NCI-H460 (cell line): ENCODE measurements at regions not wholly inside any gene's neighbourhood (a gene's known extent, or its start where the extent isn't known, plus 50 kb on each side); places are given as distances from the start of the nearest gene placed in this dataset.

ENCODE experiments used
- DNase-seq: peaks from one replicate; pipeline ENCODE4 v3.0.0-alpha.2; 2016; ENCODE audit warnings: low read depth; ENCODE audit errors: extremely low read depth

DNA sequence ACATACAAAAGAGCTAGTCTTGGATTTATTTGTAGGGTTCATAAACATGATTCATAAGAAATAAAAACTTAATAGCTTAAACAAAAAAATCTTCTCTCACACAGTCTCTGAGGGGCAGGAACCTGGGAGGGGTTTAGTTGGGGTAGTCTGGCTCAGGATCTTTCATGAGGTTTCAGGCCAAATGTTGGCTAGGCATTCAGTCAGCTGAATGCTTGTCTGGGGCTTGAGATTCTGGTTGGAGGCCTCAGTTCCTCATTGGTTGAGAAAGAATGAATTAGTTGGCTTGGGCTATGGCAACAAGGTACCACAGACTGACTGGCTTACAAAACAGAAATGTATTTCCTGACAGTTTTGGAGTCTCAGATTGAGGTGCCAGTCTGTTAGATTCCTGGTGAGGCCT lies 74.3 kb downstream of the ANKRD7 start:
- no peak for DNase-seq

DNA sequence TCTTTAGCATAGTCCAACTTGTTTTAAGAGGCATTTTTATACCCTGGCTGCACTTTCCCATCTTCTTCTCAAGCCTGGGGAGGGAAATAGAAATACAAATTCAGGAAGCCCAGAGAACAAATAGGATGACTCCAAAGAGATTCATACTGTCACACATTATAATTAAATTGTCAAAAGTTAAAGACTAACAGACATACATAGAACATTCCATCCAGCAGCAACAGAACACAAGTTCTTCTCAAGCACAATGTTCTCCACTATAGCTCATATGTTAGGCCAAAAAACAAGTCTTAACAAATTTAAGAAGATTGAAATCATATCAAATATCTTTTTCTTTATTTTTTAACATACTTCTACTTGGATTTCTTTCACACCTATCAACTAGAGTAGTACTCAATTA lies 75.7 kb downstream of the ANKRD7 start:
- DNase-seq, result no peak

DNA sequence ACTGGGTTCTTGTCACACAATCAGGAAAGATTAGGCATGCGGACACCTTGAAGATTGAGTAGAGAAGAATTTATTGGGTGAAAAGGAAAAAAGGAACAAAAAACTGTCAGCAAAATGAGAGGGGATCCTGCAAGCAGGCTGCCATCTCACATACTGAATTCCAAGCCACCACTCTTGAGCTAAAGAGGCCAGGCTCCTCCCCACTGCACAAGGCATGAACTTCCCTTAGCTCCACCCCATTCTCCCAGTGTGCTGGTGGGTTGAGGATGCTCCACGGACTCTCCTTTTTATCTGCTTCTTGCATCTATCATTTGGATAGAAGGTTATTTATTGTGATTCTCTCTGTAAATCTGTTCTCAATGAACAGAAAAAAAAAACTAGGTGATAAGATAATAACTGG lies 79.6 kb downstream of the ANKRD7 start:
- DNase-seq, result no peak

DNA sequence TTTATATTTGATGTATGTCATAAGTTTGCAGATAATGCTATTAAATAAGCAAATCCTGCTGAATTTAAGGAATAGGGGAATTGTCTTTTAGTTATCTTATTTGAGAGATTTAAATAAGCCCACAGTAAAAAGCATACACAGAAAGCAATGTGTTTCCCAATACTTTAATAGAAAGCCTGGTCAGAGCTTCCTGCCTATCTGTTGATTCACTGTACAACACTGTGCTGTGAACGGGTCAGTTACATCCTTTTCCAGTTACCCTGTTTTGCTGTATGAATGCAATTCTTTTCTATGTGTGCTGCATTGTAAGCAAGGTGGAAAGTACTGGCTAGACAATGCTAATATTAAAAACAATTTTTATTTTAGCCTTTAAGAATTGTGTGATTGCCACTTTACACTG lies 81.2 kb downstream of the ANKRD7 start:
- peak; percentile 6 for DNase-seq

DNA sequence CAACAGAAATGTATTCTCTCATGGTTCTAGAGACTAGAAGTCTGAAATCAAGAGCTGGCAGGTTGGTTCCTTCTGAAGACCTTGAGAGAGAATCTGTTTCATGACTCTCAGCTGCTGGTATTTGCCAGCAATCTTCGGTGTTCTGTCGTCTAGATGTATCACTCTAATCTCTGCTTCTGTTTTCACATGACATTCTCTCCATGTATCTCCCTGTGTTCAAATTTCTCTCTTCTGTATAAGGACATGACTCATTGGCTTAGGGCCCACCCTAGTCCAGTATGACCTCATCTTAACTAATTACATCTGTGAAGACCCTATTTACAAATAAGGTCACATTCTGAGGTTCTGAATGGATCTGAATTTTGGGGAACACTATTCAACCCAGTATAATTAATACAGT lies 82.3 kb downstream of the ANKRD7 start:
- DNase-seq, result no peak

DNA sequence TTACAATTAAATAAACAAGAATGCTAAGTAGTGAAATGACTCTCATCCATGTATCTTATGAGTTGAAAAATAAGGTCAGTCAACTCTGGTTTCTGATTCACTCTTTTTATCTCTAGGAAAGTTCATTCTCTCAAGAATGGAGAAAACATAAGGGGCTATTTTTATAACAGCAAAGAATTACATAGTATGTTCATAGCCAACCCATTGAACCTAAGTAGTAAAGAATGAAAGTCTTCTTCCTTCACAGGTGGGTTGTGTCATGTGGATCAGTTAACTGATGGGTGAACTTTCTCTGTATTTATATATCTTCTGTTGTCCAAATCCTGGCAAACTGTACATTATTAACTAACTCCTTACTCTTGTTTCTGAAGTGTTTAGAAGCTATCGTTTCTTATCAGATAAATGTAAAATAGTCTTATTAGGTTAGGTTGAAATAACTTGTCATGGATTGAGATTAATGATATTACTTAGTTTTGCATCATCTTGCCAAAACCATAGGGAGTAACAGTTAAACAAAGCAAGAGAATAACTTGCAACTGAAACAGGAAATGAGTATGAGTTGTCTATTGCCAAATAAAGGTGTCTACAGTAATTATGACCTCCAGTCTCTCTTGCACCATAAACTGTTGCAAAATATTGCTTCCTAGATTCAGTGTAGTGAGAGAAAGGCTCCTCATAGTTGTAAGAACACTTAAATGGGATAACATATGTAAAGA lies 86.8 kb downstream of the ANKRD7 start:
- peak; percentile 54 for DNase-seq

DNA sequence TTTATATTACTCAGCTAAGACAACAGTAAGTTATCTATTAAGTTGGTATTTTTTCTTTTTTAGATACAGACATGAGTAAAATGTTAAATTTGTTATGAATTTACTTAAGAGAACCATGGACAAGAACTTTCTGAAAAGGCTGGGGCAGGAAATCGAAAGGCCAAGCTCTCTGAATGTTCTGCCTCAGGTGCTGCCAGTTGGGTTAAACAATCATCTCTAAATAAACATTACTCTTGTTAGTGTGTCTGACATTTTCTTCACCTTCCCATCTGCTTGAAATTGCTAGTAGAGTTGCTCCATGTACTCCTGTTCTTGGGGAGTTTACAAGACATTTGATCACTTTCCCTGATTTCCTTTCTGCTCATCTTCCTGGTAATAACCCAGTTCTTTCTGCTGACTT lies 87.5 kb downstream of the ANKRD7 start:
- no peak for DNase-seq

DNA sequence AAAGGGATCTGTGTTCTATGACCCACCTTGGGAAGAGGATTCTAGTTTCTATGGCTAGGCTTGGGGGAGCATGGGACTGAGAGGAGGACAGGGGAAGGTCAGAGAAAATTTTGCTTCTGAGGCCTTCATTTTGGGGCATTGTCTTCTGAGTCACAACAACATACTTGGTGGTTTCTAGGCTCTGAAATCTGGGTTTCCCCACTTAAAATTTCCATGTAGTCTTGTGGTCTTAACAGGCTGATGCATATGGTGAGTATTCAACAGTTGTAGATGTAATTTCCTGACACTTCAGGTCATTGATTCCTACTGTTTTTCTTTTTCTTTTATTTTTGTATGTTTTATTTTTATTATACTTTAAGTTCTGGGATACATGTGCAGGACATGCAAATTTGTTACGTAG lies 88.5 kb downstream of the ANKRD7 start:
- DNase-seq, result no peak

DNA sequence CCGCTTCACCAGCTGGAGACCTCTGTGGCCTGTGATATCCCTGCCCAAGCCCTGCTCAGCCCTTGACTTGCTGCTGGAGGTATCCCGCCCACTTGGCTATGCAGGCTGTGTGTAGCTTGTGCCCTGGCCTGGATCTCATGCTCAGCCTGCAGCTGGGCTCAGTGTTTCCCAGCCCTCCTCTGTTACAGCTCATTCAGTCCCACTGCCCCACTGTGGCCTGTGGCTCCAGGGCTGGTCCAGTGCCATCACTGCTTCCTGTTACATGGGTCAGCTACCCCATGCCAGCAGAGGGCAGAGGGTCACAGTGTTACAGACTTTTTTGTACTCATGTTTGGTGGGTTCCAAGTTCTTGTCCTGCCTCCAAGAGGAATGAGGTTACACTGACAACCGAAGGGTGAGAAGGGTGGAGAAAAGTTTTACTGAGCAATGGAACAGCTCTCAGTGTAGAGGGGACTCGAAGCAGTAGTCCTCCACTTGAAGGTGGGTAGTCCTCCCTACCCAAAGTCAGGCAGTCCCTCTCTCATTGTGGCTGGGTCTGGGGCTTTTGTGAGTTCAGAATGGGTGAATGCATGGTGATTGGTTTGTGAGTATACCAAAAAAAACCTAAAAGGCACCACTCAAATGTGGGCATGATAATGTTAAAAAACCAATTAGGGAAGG lies 100.4 kb downstream of the ANKRD7 start:
- DNase-seq, result no peak

DNA sequence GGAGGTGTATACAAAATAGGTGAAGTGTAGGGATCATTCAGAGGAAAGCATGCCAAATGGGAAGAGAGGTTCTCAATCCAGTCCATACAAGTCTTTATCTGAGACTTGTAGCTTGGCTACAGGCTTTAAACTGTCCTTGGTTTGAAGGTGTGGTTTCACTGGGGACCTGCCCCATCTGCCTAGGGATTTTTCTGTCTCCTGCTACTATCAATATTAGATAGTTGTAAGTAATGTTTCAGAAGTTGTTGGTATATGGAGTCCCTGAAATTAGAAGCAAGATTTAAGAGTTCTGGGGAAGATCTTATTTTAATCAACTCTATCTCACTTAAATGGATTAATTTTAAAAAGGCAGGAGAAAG lies 100.9 kb downstream of the ANKRD7 start:
- no peak for DNase-seq

DNA sequence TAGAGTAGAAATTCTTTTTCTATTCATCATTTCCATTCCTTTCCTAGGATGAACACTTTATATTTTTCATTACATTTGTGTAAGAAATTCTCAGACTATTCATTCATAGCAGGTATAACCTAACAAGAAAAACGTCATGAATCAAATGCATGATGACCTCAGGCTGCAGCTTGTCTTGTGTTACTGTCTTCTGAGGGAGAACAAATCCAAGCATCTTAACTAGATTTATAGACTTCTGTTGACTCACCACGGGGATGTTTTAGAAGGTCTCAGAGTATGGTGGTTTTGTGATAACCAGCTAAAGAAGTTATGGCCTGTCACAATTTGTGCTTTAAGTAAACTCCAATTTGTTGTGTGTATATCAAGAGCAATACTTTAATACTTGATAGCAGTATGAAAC lies 102.7 kb downstream of the ANKRD7 start:
- no peak for DNase-seq

DNA sequence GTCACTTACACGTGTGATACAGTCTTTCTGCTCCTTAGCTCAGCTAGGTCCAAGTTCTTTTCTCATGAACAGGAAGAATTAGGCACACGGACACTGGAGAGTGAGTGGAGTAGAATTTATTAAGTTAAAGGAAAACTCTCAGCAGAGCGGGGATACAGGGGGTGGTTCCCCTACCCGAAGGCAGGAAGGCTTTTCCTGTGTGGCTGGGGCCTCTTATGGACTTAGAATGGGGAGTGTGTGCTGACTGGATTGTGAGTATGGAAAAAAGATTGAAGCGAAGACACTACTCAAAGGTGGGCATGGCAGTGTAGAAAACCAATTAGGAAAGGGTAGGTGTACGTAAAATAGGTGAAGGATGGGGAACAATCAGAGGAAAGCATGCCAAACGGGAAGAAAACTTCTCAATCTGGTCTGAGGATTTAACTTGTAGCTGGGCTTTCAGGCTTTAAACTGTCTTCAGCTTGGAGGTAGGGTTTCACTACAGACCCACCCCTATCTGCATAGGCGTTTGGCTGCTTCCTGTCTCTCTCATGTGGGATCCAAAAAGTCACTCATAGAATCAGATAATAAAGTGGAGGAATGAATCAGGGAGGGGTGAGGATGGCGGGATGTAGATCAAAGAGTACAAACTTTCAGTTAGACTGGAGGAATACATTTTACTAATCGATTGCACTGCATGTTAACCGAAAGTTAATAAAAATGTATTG lies 104.2 kb downstream of the ANKRD7 start:
- no peak for DNase-seq

DNA sequence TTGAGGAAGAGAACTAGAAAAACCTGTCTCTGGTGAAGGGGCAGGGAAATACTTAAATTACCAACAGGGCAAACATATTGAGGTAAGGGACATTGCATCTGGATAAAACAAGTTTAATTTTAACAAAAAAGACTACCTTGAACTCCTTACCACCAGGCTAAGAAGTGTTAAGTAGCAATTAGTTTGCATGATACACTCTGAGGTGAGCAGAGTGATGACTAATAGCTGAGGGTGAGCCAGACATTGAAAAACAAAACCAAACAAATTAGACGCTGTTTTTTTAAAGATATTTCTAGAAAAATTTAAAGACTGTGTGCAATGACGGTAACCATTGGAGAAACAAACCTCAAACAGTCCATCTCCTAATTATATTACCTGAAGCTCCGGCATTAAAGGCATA lies 105.9 kb downstream of the ANKRD7 start:
- no peak for DNase-seq

DNA sequence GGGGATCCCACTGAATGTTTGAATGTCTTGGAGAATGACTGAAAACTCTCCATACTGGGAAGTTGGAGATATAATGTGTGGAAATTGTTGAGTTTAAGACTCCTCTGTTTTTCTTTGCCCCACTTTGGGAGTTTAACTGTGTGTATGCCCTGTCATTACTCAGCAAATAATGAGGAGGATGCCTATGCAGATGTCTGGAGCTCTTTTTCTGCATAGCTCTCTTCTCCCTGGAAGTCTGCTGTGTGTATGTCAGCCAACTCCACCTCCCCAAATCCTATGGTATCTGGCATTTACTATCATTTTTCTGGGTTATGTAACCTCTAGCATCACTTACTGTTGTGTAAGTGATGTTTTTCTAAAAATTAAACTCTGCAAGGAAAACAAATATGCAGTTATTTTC lies 122.2 kb downstream of the ANKRD7 start:
- no peak for DNase-seq

DNA sequence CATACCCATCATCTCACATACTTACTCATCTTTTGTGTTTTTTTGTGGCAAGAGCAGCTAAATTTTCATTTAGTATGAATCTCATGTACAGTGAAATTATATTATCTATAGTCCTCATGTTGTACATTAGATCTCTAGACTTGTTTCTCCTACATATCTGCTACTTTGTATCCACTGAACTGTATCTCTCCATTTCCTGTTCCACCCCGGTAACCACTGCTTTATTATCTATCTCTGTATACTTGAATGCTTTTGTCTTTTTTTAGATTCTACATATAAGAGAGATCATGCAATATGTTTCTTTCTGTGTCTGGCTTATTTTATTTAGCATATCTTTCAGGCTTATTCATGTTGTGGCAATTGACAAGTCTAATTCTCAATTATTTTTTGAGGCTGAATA lies 125.1 kb downstream of the ANKRD7 start:
- DNase-seq, result no peak

DNA sequence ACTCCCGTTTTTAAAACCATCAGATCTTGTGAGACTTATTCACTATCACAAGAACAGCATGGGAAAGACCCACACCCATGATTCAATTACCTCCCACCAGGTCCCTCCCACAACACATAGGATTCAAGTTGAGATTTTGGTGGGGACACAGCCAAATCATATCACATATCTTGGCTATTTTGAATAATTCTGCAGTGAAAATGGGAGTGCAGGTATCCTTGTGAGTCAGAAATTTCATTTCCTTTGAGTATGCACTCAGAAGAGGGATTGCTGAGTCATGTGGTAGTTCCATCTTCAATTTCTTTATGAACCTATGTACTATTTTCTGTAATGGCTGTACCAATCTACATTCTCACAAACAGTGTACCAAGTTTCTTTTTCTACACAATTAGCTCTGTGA lies 125.8 kb downstream of the ANKRD7 start:
- no peak for DNase-seq

DNA sequence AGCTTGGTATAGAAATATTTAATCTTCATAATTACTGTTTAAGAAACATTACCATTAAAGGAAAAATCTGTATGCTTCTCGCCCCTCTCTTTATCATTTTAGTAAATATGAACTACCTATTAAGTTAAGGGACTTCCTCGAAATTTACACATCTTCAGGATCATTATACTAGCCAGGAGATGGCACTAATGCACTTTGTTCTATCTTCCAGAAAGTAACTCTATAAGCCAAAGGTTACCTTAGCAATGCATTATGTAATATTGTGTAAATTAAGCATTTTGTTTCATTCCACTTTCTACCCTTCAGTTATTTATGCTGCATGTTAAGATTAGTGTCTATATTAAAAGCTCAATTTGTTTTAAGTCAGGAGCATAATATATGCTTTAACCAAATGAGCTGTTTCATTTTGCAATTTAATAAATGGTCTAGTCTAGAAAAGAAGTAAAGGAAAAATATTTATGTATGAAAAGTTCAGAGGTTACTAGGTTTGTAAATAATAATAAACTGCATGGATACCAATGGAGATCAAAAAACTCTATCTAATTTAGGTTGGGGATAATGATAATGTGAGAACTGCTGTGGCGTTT lies 128.5 kb downstream of the ANKRD7 start:
- DNase-seq, result peak; percentile 55

DNA sequence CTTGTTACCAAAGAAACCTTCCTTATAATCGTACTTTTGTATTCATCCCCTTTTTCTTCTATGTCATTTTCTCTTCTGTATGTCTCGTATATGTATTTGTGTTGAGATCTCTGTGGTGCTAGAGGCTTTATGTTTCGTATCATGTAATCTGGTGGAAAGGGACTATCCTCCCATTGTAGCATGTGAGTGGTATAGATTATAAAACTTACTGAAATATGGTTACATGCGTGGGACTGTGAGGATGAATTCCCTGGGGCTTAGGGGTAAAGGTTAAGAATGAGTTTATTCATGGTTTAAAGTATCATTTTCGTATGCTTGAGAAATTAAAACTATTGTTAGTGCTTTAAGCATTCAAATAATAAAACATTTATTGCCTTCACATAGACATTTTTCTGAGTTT lies 141.9 kb downstream of the ANKRD7 start:
- DNase-seq, result no peak

DNA sequence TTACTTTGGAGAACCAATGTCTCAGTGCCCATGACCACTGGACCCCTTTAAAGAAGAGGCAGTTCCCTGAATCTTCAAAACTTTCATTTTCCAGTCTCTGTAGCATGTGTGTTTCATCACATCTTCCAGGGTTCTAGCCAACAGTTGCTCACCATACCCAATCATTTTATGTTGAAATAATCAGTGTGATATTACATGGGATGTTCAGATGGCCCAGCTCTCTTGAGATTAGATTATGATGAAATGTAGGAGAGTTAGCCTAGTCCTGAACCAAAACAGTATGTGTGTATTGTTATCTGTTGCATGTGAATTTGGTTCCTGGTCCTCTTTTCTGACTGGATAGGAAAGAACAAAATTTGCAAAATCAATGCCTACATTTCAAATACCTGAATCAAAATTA lies 144.5 kb downstream of the ANKRD7 start:
- no peak for DNase-seq

DNA sequence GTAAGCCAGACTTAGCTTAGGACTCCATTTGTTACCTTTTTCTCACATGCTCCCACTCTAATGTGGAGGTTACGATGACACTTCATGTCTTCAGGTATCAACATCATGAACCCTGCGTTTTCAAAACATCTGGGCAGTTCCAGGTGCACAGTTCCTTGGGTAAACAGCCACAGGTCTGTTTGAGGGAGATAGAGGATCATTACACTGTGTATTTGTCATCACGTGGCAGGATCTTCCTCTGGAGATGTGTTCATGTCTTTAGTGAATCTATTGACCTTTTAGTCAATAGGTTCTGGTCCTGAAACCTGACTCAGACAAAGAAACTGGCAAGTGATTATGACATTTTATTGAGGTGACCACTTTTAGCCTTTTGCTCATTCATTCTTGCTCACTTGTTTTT lies 145.5 kb downstream of the ANKRD7 start:
- no peak for DNase-seq

DNA sequence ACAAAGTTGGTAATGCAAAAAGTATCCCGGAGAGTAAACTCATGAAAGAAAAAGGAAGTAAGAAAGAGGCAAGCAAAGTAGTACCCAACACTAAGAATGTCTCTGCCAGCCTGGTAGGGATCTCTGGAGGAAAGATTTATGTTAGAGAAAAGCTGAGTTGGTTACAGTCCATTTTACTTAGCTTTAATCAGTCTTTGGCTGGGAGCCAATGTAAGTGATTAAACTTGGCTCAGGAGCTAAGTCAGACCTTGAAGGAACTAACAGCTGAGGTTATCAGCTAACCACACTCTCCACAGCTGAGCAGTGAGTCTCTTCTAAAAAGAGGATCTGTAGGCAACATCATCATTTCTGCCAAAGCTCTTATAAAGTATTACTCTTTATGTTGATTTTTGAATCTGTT lies 148.0 kb downstream of the ANKRD7 start:
- no peak for DNase-seq

DNA sequence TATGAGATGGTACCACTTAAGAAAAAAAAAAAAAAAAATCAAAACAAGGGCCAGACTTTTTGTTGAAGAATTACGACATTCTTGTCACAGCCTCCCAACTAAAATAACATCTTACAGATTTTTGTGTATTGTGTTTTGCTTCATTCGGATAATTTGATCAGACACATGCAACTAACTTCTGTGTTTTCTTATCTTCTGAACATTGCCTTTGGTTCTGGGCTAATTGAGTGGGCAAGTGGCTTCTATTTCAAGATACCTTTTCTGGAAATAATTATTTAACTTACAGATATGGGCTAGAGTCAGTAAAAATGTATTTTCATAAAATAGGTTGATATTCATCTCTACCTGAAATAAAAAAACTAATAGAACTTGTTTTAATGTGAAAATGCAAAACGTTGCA lies 165.1 kb downstream of the ANKRD7 start:
- no peak for DNase-seq
